ENCODE measurements at regions not wholly inside any gene's neighbourhood (a gene's known extent, or its start where the extent isn't known, plus 50 kb on each side); places are given as distances from the start of the nearest gene placed in this dataset.

DNA sequence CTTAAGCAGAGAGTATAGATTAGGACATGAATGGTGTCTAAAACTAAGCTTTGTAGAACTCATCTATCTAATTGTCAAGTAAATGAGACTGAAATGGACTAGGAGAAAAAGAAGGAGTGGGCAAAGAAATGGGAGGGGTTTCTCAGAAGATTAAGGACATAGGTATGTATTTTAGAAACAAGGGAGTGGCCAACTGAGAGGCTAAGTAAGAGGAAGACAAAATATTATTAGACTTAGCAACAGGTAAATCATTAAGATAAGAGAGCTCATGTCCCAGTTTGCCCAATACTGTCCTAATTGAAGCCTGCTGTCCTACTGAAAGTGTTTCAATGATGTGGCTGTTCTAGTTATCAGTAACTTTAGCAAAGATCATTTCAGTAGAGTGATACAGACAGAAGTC, 171.4 kb downstream of the KITLG start:
- no peak for TF ChIP-seq EZH2 (IDR thresholded peaks at IDR 0.05; ENCODE audit: borderline replicate concordance, low read length)
- TF ChIP-seq CTCF (conservative IDR thresholded peaks at IDR 0.05 in 1 of 2, IDR thresholded peaks at IDR 0.05 in 1 of 2; ENCODE audit: extremely low read depth in 1 of 2, insufficient read depth in 1 of 2, low read depth in 1 of 2, low read length in 2 of 2): no peak
